GM13977 (cell line): ENCODE measurements at regions not wholly inside any gene's neighbourhood (a gene's known extent, or its start where the extent isn't known, plus 50 kb on each side); places are given as distances from the start of the nearest gene placed in this dataset.

Source experiments
- DNase-seq: peaks from one replicate; pipeline ENCODE4 v3.0.0; 2012; ENCODE audit warnings: low spot score
- in situ Hi-C: fragments of 300-500 bp; cut with MboI; formaldehyde crosslinking; loops from one replicate; pipeline ENCODE4 v1.12.0; 2022; ENCODE audit warnings: low sequenced_read_pairs, low pct_unique_long_range_greater_than_20kb, mixed read lengths, inconsistent platforms; ENCODE audit not compliant: unreplicated experiment
- TF ChIP-seq, protein P1 (sequence below): IDR thresholded peaks from 2 replicates; pipeline ENCODE4 v1.5.1; 2012; ENCODE audit warnings: mild to moderate bottlenecking, control low read depth; ENCODE audit not compliant: insufficient read depth; ENCODE audit errors: extremely low read depth, missing control alignments

DNA sequence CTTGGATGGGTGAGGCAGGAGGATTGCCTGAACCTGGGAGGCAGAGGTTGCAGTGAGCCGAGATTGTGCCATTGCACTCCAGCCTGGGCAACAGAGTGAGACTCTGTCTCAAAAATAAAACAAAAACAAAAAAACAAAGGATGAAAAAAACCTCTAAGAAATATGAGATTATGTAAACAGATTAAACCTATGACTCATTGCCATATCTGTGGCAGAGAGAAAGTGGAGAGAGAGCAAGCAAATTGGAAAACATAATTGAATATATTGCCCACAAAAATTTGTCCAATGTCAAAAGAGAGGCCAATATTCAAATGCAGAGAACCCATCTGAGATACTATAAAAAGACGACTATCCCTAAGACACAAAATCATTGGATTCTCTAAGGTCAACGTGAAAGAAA is 1106.0 kb downstream of the OTOL1 start:
- no peak for DNase-seq
- in situ Hi-C loops: no loop called here
- TF ChIP-seq, protein P1, sequence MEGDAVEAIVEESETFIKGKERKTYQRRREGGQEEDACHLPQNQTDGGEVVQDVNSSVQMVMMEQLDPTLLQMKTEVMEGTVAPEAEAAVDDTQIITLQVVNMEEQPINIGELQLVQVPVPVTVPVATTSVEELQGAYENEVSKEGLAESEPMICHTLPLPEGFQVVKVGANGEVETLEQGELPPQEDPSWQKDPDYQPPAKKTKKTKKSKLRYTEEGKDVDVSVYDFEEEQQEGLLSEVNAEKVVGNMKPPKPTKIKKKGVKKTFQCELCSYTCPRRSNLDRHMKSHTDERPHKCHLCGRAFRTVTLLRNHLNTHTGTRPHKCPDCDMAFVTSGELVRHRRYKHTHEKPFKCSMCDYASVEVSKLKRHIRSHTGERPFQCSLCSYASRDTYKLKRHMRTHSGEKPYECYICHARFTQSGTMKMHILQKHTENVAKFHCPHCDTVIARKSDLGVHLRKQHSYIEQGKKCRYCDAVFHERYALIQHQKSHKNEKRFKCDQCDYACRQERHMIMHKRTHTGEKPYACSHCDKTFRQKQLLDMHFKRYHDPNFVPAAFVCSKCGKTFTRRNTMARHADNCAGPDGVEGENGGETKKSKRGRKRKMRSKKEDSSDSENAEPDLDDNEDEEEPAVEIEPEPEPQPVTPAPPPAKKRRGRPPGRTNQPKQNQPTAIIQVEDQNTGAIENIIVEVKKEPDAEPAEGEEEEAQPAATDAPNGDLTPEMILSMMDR: no peak

DNA sequence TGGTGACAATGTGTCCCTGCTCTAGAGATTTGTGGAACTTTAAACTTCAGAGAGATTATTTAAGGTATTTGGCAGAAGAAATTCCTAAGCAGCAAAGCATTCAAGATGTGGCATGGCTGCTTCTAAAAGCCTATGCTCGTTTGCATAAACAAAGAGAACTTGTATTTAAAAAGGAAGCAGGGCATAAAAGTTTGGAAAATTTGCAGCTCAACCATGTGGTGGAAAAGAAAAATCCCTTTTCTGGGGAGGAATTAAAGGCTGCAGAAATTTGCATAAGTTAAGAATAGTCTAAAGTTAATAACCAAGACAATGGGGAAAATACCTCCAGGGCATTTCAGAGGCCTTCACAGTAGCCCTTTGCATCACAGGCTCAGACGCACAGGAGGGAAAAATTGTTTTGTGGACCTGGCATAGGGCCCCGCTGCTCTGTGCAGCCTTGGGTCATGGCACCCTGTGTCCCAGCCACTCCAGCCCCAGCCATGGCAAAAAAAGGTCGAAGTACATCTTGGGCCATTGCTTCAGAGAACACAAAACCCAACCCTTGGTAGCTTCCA is 1109.1 kb downstream of the OTOL1 start:
- in situ Hi-C loops: no loop called here
- no peak for DNase-seq
- TF ChIP-seq, protein P1: no peak

DNA sequence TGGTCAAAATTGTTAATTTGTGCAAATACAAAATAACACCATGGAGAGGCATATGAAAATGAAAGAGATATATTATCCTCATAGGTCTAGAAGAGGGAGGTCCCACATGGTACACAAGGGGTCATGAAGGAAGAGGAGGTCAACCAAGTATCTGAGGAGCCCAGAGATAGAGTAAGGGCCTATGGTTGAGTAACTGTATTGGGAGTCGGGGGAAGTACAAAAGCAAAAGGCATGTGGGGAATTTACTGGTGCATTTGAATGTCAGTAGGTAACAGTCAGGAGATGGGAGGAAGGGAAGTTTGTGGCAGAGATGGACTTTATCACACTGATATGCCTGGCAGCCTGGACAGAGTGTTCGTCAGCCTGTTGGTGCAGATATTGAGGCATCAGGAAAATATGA is 1113.7 kb downstream of the OTOL1 start:
- no peak for DNase-seq
- in situ Hi-C loops: no loop called here
- TF ChIP-seq, protein P1: no peak

- in situ Hi-C loops: no loop called here
- DNase-seq: no peak
- TF ChIP-seq, protein P1: no peak
Measured at GRCh38 chr3:162612991-162613390, 1116.4 kb downstream of the OTOL1 start.

- TF ChIP-seq, protein P1: no peak
- in situ Hi-C loops: no loop called here
Measured at GRCh38 chr3:162626172-162626571, 1129.6 kb downstream of the OTOL1 start.

DNA sequence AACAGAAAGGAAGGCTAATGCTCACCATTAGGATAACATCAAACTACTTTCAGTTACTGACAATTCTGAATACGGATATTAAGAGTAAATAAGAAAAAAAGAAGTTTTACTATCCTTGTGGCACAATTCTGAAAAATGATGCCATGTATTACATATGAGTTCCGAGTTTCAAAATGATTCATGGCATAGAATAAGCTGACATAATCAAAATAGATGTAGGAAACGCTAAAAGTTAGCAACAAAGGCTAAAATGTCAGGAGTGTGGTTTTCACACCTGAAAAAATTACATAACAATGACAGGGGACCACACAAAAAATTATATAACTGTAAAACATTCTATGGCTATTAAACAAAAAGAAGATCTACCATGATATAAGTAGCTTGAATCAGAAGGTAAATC is 1131.9 kb downstream of the OTOL1 start:
- TF ChIP-seq, protein P1: no peak

More at GRCh38 chr3:162626172-162626571, 1129.6 kb downstream of the OTOL1 start:
- no peak for DNase-seq

GRCh38 chr3:162629372-162629771 is 1132.8 kb downstream of the OTOL1 start:
- no peak for DNase-seq
- in situ Hi-C loops: no loop called here
- TF ChIP-seq, protein P1: no peak

More for the DNA sequence above, 1131.9 kb downstream of the OTOL1 start:
- no peak for DNase-seq
- in situ Hi-C loops: no loop called here
